ENCODE measurements at regions not wholly inside any gene's neighbourhood (a gene's known extent, or its start where the extent isn't known, plus 50 kb on each side); places are given as distances from the start of the nearest gene placed in this dataset.

DNA sequence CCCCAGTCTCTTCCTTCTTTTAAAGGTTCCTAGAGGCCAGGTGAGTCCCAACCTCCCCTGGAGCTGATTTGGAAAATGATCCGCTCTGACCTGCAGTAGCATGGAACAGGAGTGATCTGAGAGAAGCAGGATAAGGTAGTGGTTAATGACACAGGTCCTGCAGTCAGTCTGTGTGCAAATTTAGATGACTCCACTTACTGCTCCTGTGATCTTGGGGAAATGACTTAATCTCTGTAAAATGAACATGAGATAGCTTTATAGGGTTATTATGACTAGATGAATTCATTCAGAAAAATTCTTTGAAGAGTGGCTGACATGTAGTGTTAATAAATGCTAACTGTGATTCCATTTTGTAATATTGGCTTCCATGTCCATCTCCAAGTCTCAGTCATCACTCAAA, 374.9 kb upstream of the CAMK1G start:
- peaks cover 2% of the 10 kb centered on the region for H3K27me3 ChIP-seq (ENCODE audit: control insufficient read depth, insufficient read depth, low read length)
- DNase-seq (ENCODE audit: low read depth): no peak
- H3K4me3 ChIP-seq (ENCODE audit: low read depth, low read length): no peak overlapping the region
- no peaks in the 10 kb centered on the region for H3K36me3 ChIP-seq (ENCODE audit: control insufficient read depth, insufficient read depth, low read length)
- TF ChIP-seq, protein P1, sequence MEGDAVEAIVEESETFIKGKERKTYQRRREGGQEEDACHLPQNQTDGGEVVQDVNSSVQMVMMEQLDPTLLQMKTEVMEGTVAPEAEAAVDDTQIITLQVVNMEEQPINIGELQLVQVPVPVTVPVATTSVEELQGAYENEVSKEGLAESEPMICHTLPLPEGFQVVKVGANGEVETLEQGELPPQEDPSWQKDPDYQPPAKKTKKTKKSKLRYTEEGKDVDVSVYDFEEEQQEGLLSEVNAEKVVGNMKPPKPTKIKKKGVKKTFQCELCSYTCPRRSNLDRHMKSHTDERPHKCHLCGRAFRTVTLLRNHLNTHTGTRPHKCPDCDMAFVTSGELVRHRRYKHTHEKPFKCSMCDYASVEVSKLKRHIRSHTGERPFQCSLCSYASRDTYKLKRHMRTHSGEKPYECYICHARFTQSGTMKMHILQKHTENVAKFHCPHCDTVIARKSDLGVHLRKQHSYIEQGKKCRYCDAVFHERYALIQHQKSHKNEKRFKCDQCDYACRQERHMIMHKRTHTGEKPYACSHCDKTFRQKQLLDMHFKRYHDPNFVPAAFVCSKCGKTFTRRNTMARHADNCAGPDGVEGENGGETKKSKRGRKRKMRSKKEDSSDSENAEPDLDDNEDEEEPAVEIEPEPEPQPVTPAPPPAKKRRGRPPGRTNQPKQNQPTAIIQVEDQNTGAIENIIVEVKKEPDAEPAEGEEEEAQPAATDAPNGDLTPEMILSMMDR (IDR thresholded peaks at IDR 0.05; ENCODE audit: insufficient read depth, low read length, poor library complexity, severe bottlenecking): no peak

DNA sequence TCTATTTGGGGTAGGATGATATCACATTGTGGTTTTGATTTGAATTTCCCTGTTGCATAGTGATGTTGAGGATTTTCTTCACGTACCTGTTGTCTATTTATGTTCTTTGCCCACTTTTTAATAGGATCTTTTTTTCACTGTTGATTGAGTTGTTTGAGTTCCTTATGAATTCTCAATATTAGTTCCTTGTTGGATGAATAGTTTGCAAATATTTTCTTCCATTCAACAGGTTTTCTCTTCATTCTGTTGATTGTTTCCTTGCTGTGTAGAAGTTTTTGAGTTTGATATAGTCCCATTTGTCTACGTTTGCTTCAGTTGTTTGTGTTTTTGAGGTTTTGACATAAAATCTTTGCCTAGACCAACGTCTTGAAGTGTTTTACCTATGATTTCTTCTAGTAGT, 369.5 kb upstream of the CAMK1G start:
- no peaks in the 10 kb centered on the region for H3K27me3 ChIP-seq (ENCODE audit: control insufficient read depth, insufficient read depth, low read length)
- no peaks in the 10 kb centered on the region for H3K36me3 ChIP-seq (ENCODE audit: control insufficient read depth, insufficient read depth, low read length)
- TF ChIP-seq, protein P1 (IDR thresholded peaks at IDR 0.05; ENCODE audit: insufficient read depth, low read length, poor library complexity, severe bottlenecking): no peak

DNA sequence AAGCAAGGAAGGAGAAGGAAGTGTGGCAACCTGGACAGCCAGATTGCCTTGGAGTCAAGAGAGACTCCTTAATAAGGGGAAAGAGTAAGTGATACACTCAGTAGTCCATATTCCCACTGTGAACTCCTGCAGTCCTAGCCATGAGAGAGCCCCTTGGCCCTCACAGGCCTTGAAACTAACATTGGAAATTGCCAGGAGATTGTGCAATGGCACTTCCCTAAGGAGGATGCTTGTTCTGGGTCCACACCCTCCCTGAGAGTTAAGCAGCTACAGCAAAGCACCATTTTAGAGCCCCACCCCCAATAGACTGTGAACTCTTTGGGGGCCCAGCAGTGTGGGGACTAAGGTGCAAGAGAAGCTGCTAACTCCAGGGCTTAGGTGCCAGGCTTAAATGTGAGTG, 367.7 kb upstream of the CAMK1G start:
- no peak for DNase-seq (ENCODE audit: low read depth)
- TF ChIP-seq, protein P1 (IDR thresholded peaks at IDR 0.05; ENCODE audit: insufficient read depth, low read length, poor library complexity, severe bottlenecking): no peak
- H3K36me3 ChIP-seq (ENCODE audit: control insufficient read depth, insufficient read depth, low read length): no peaks in the 10 kb centered on the region
- H3K27me3 ChIP-seq (ENCODE audit: control insufficient read depth, insufficient read depth, low read length): no peaks in the 10 kb centered on the region
- H3K4me3 ChIP-seq (ENCODE audit: low read depth, low read length): no peak overlapping the region

More for the DNA sequence above, 369.5 kb upstream of the CAMK1G start:
- no peak for DNase-seq (ENCODE audit: low read depth)
- H3K4me3 ChIP-seq (ENCODE audit: low read depth, low read length): no peak overlapping the region

DNA sequence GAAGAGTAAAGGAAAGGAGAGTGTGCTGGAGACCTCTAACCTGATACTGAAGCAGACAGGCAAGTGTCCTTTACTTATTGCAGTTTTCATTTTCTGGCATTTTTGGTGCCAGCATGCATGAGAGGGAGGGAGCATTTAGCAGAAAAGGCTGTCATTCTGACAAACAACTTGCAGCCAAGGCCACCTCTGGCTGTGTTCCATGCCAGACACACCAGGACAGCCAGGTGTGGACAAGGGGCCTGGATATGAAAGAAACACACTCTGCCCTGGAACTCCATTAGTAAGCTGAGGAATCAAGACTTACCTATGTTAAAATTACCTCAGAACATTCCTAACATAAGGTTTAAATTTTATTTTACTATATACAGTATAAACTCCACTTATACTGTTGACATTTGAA, 365.4 kb upstream of the CAMK1G start:
- Histone ChIP-seq H3K27me3 (ENCODE audit: control insufficient read depth, insufficient read depth, low read length) (no peaks in the 10 kb centered on the region), H3K36me3 (ENCODE audit: control insufficient read depth, insufficient read depth, low read length) (no peaks in the 10 kb centered on the region), H3K4me3 (ENCODE audit: low read depth, low read length) (no peak overlapping the region)
- TF ChIP-seq, protein P1 (IDR thresholded peaks at IDR 0.05; ENCODE audit: insufficient read depth, low read length, poor library complexity, severe bottlenecking): no peak
- no peak for DNase-seq (ENCODE audit: low read depth)

DNA sequence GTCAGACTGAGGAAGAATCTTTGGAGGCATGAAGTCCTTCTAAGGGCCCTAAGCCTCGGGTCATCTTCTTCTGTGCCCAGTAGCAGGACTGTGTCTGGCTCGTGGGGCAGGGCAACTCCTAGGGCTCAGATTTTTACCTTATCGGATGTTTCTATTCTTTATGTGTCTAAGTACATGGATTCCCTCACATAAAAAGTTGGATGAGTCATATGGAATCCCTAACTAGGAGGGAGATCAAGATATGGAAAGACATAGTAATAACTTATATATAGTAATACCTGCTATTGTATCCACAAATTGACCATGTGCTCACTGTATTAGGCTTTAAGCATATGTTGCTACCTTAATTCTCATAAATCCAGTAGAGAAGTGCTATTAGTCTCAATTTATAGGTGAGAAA, 364.5 kb upstream of the CAMK1G start:
- Histone ChIP-seq H3K36me3 (ENCODE audit: control insufficient read depth, insufficient read depth, low read length) (no peaks in the 10 kb centered on the region), H3K27me3 (ENCODE audit: control insufficient read depth, insufficient read depth, low read length) (no peaks in the 10 kb centered on the region), H3K4me3 (ENCODE audit: low read depth, low read length) (no peak overlapping the region)
- no peak for DNase-seq (ENCODE audit: low read depth)
- TF ChIP-seq, protein P1 (IDR thresholded peaks at IDR 0.05; ENCODE audit: insufficient read depth, low read length, poor library complexity, severe bottlenecking): no peak

DNA sequence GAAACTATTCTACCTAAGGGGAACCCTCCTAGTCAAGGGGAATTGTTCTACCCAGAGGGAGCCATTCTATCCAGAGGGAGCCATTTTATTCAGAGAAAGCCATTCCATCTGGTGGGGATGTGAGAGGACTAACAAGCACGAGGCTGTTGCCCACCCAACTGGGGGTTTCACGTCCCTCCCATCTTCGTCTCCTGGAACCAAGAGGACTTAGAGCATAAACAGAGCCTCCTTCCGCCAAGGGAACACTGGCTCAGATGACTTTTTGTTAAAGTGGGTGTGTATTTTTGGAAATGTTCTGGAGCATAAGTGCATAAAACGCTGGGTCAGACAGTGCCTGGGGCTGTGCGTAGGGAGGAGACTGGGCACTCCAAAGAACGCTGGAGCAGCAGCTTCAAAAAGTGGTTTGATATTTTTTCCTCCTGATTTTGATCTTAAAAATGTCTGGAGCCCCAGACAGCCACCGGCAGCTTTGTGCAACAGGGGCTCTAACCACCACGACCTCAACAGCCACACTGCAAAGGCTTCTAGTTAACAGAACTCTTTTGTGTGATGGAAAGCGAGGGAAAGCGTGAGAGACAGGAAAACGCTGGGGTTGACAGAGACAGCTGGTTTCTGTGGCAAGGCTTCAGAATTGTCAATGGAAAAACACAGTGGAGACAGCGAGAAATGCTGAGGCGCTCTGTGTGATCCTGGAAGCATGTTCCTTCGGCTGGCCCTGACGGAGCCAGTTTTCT, 363.6 kb upstream of the CAMK1G start:
- TF ChIP-seq, protein P1 (IDR thresholded peaks at IDR 0.05; ENCODE audit: insufficient read depth, low read length, poor library complexity, severe bottlenecking): no peak
- Histone ChIP-seq H3K27me3 (ENCODE audit: control insufficient read depth, insufficient read depth, low read length) (no peaks in the 10 kb centered on the region), H3K4me3 (ENCODE audit: low read depth, low read length) (no peak overlapping the region), H3K36me3 (ENCODE audit: control insufficient read depth, insufficient read depth, low read length) (no peaks in the 10 kb centered on the region)
- DNase-seq (ENCODE audit: low read depth): no peak
